A673 (cell line): ENCODE measurements at regions not wholly inside any gene's neighbourhood (a gene's known extent, or its start where the extent isn't known, plus 50 kb on each side); places are given as distances from the start of the nearest gene placed in this dataset.

ENCODE experiments used
- CTCF ChIP-seq: fragments of 300-800, 200-600 bp; sonication (generic); conservative IDR thresholded peaks from 2 replicates; pipeline ENCODE4 v1.5.1; 2017; ENCODE audit warnings: low read depth, mild to moderate bottlenecking, antibody characterized with exemption, low read length, moderate library complexity, mixed read lengths
- EZH2 ChIP-seq: fragments of 200-600 bp; sonication (generic); IDR thresholded peaks from 2 replicates; pipeline ENCODE4 v1.6.1; 2017; ENCODE audit warnings: borderline replicate concordance, low read depth, mild to moderate bottlenecking, mixed read lengths, antibody characterized with exemption, low read length; ENCODE audit not compliant: poor library complexity, severe bottlenecking

DNA sequence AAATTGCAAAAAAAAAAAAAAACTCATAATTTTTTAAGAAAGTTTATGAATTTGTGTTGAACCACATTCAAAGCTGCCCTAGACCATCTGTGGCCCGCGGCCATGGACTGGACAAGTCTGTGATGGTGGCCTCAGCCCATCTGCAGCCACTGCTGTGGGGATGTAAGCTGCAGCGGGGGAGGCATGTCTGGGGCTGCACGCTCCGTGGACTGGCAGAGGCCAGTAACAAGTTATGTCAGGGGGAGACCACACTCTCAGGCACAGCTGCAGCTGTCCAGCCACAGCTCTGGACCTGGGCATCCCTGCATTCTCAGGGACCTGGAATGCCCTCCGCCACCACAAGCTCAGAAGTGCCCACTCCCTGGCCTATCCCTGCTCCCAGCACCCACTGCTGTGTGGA, 1272.3 kb upstream of the CDH9 start:
- no peak for TF ChIP-seq CTCF
- no peak for TF ChIP-seq EZH2
